GM23338 (cell line): ENCODE measurements at regions not wholly inside any gene's neighbourhood (a gene's known extent, or its start where the extent isn't known, plus 50 kb on each side); places are given as distances from the start of the nearest gene placed in this dataset.

Experiments used
- EZH2 ChIP-seq: fragments of 200-600 bp; sonication (generic); IDR thresholded peaks from one replicate; pipeline ENCODE4 v1.8.0; 2017; ENCODE audit warnings: antibody characterized with exemption, mild to moderate bottlenecking, low read depth; ENCODE audit not compliant: unreplicated experiment
- EZH2phosphoT487 ChIP-seq: fragments of 200-600 bp; sonication (generic); IDR thresholded peaks from one replicate; pipeline ENCODE4 v1.8.1; 2018; ENCODE audit warnings: antibody characterized with exemption; ENCODE audit not compliant: unreplicated experiment
- JUNB ChIP-seq: IDR thresholded peaks from one replicate; pipeline ENCODE4 v1.6.1; 2016; ENCODE audit warnings: antibody characterized with exemption; ENCODE audit not compliant: unreplicated experiment
- NANOG ChIP-seq: IDR thresholded peaks from 2 replicates; pipeline ENCODE4 v1.6.1; 2016; ENCODE audit warnings: antibody characterized with exemption, borderline replicate concordance
- POLR2AphosphoS5 ChIP-seq: IDR thresholded peaks from 2 replicates; pipeline ENCODE4 v1.6.1; 2016; ENCODE audit warnings: antibody characterized with exemption, low read depth
- STAT1 ChIP-seq: IDR thresholded peaks from one replicate; pipeline ENCODE4 v1.6.1; 2016; ENCODE audit warnings: antibody characterized with exemption; ENCODE audit not compliant: unreplicated experiment
- ZNF331 ChIP-seq: fragments of 250-450 bp; sonication (Bioruptor Pico); IDR thresholded peaks from 2 replicates; pipeline ENCODE4 v1.5.0; 2020; ENCODE audit warnings: low read depth, mild to moderate bottlenecking, moderate library complexity
- TF ChIP-seq, protein P1 (sequence below), 2 experiments: fragments of 200-600 bp in 1 of 2; sonication (generic) in 1 of 2; conservative IDR thresholded peaks; 2 replicates each; pipeline versions ENCODE4 v1.5.1 to v1.6.1; 2016 to 2017; ENCODE audit warnings: antibody characterized with exemption in 2 of 2, low read depth in 2 of 2, mild to moderate bottlenecking in 2 of 2, moderate library complexity in 1 of 2
- TF ChIP-seq, protein P2 (sequence below): IDR thresholded peaks from 2 replicates; pipeline ENCODE4 v1.6.1; 2016; ENCODE audit warnings: antibody characterized with exemption
- TF ChIP-seq, protein P3 (sequence below): IDR thresholded peaks from one replicate; pipeline ENCODE4 v1.6.1; 2018; ENCODE audit warnings: antibody characterized with exemption; ENCODE audit not compliant: unreplicated experiment

DNA sequence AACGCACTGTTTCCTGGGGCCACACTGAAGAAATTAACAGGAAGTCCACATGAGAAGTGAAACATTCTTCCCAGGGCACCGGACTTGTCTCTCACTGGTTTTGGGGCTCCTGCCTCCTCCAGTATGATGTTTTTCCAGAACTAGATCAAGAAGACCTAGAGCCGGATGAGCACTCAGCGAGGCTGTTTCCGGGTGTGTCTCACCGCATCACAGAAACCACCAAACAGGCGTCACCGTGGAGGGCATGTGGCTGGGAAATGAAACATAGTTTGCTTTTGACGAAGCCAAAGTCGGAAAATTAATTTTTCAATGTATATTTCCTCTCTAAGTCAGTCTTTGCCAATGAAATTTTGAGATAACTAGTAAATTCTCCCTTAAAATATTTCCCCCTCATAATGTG lies 314.0 kb upstream of the SALL3 start:
- TF ChIP-seq, protein P1, sequence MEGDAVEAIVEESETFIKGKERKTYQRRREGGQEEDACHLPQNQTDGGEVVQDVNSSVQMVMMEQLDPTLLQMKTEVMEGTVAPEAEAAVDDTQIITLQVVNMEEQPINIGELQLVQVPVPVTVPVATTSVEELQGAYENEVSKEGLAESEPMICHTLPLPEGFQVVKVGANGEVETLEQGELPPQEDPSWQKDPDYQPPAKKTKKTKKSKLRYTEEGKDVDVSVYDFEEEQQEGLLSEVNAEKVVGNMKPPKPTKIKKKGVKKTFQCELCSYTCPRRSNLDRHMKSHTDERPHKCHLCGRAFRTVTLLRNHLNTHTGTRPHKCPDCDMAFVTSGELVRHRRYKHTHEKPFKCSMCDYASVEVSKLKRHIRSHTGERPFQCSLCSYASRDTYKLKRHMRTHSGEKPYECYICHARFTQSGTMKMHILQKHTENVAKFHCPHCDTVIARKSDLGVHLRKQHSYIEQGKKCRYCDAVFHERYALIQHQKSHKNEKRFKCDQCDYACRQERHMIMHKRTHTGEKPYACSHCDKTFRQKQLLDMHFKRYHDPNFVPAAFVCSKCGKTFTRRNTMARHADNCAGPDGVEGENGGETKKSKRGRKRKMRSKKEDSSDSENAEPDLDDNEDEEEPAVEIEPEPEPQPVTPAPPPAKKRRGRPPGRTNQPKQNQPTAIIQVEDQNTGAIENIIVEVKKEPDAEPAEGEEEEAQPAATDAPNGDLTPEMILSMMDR (conservative IDR thresholded peaks at IDR 0.05; ENCODE audit: low read depth in 2 of 2): no peak
- TF ChIP-seq POLR2AphosphoS5: no peak
- TF ChIP-seq JUNB: no peak
- no peak for TF ChIP-seq EZH2
- TF ChIP-seq, protein P2, sequence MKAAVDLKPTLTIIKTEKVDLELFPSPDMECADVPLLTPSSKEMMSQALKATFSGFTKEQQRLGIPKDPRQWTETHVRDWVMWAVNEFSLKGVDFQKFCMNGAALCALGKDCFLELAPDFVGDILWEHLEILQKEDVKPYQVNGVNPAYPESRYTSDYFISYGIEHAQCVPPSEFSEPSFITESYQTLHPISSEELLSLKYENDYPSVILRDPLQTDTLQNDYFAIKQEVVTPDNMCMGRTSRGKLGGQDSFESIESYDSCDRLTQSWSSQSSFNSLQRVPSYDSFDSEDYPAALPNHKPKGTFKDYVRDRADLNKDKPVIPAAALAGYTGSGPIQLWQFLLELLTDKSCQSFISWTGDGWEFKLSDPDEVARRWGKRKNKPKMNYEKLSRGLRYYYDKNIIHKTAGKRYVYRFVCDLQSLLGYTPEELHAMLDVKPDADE: no peak
- no peak for TF ChIP-seq EZH2phosphoT487
- TF ChIP-seq ZNF331 (CRISPR knock-in tag): no peak
- TF ChIP-seq, protein P3, sequence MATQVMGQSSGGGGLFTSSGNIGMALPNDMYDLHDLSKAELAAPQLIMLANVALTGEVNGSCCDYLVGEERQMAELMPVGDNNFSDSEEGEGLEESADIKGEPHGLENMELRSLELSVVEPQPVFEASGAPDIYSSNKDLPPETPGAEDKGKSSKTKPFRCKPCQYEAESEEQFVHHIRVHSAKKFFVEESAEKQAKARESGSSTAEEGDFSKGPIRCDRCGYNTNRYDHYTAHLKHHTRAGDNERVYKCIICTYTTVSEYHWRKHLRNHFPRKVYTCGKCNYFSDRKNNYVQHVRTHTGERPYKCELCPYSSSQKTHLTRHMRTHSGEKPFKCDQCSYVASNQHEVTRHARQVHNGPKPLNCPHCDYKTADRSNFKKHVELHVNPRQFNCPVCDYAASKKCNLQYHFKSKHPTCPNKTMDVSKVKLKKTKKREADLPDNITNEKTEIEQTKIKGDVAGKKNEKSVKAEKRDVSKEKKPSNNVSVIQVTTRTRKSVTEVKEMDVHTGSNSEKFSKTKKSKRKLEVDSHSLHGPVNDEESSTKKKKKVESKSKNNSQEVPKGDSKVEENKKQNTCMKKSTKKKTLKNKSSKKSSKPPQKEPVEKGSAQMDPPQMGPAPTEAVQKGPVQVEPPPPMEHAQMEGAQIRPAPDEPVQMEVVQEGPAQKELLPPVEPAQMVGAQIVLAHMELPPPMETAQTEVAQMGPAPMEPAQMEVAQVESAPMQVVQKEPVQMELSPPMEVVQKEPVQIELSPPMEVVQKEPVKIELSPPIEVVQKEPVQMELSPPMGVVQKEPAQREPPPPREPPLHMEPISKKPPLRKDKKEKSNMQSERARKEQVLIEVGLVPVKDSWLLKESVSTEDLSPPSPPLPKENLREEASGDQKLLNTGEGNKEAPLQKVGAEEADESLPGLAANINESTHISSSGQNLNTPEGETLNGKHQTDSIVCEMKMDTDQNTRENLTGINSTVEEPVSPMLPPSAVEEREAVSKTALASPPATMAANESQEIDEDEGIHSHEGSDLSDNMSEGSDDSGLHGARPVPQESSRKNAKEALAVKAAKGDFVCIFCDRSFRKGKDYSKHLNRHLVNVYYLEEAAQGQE: no peak
- no peak for TF ChIP-seq NANOG
- TF ChIP-seq STAT1: no peak
